NCI-H1930 (cell line): ENCODE measurements at regions not wholly inside any gene's neighbourhood (a gene's known extent, or its start where the extent isn't known, plus 50 kb on each side); places are given as distances from the start of the nearest gene placed in this dataset.

Experiments used
- DNase-seq, 2 experiments: peaks; one replicate each; lab custom pipeline; 2025; lab: John Stamatoyannopoulos, UW

- DNase-seq: no peak
Observed at GRCh38 chr20:24376311-24377099, 92.9 kb upstream of the SYNDIG1 start.

GRCh38 chr20:24373372-24373771 is 96.1 kb upstream of the SYNDIG1 start:
- no peak for DNase-seq

- no peak for DNase-seq
Observed at GRCh38 chr20:24370911-24371695, 98.3 kb upstream of the SYNDIG1 start.

GRCh38 chr20:24370249-24370648 is 99.2 kb upstream of the SYNDIG1 start:
- no peak for DNase-seq

GRCh38 chr20:24368253-24368652 is 101.2 kb upstream of the SYNDIG1 start:
- no peak for DNase-seq

- DNase-seq: no peak
Observed at GRCh38 chr20:24366336-24367004, 103.0 kb upstream of the SYNDIG1 start.

- no peak for DNase-seq
Observed at GRCh38 chr20:24365670-24366069, 103.8 kb upstream of the SYNDIG1 start.

- DNase-seq: peak; percentile 9 to 65
Observed at GRCh38 chr20:24364482-24364881, 104.9 kb upstream of the SYNDIG1 start.

- DNase-seq: no peak
Observed at GRCh38 chr20:24363031-24363430, 106.4 kb upstream of the SYNDIG1 start.

- DNase-seq: no peak
Observed at GRCh38 chr20:24362080-24362479, 107.3 kb upstream of the SYNDIG1 start.

- DNase-seq: no peak
Observed at GRCh38 chr20:24361541-24361940, 107.9 kb upstream of the SYNDIG1 start.

- DNase-seq: no peak
Observed at GRCh38 chr20:24360531-24360930, 108.9 kb upstream of the SYNDIG1 start.

- DNase-seq: no peak
Observed at GRCh38 chr20:24359321-24360027, 110.0 kb upstream of the SYNDIG1 start.

GRCh38 chr20:24357931-24358330 is 111.5 kb upstream of the SYNDIG1 start:
- DNase-seq: no peak

- DNase-seq: no peak
Observed at GRCh38 chr20:24357177-24357576, 112.3 kb upstream of the SYNDIG1 start.

GRCh38 chr20:24353135-24353690 is 116.2 kb upstream of the SYNDIG1 start:
- no peak for DNase-seq

GRCh38 chr20:24350923-24351368 is 118.5 kb upstream of the SYNDIG1 start:
- DNase-seq: no peak

- DNase-seq: no peak
Observed at GRCh38 chr20:24341781-24342180, 127.6 kb upstream of the SYNDIG1 start.

- DNase-seq: no peak
Observed at GRCh38 chr20:24340933-24341332, 128.5 kb upstream of the SYNDIG1 start.

- no peak for DNase-seq
Observed at GRCh38 chr20:24339210-24339641, 130.2 kb upstream of the SYNDIG1 start.

GRCh38 chr20:24337551-24337950 is 131.9 kb upstream of the SYNDIG1 start:
- no peak for DNase-seq

GRCh38 chr20:24337069-24337468 is 132.4 kb upstream of the SYNDIG1 start:
- no peak for DNase-seq
